ENCODE measurements at regions not wholly inside any gene's neighbourhood (a gene's known extent, or its start where the extent isn't known, plus 50 kb on each side); places are given as distances from the start of the nearest gene placed in this dataset.

DNA sequence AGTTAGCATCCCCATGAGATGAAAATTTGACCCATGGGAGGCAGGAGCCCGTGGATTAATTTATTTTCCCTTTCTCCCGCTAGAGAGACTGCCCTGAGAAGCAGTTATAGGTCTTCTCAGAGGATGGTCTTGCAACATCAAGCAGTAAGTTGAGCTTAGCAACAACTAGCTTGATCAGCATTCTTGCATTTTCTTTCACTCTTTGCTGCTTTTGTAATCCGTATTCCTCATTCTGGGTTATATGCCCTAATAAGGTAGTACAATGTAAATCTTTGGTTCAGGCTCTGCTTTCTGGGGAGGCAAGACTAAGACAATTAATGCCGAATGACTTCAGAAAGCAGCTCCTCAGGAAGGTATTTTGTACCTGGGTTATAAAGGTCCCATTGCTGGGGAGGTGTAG lies 146.8 kb downstream of the FZD1 start:
- TF ChIP-seq, protein P1, sequence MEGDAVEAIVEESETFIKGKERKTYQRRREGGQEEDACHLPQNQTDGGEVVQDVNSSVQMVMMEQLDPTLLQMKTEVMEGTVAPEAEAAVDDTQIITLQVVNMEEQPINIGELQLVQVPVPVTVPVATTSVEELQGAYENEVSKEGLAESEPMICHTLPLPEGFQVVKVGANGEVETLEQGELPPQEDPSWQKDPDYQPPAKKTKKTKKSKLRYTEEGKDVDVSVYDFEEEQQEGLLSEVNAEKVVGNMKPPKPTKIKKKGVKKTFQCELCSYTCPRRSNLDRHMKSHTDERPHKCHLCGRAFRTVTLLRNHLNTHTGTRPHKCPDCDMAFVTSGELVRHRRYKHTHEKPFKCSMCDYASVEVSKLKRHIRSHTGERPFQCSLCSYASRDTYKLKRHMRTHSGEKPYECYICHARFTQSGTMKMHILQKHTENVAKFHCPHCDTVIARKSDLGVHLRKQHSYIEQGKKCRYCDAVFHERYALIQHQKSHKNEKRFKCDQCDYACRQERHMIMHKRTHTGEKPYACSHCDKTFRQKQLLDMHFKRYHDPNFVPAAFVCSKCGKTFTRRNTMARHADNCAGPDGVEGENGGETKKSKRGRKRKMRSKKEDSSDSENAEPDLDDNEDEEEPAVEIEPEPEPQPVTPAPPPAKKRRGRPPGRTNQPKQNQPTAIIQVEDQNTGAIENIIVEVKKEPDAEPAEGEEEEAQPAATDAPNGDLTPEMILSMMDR (IDR thresholded peaks at IDR 0.05 in 2 of 3, conservative IDR thresholded peaks at IDR 0.05 in 1 of 3; ENCODE audit: control insufficient read depth in 2 of 3, extremely low read depth in 1 of 3, insufficient read depth in 1 of 3, low read depth in 3 of 3, low read length in 3 of 3) = no peak
- no peak for TF ChIP-seq YY1 (IDR thresholded peaks at IDR 0.05; ENCODE audit: low read depth, low read length)
- TF ChIP-seq YBX1 (IDR thresholded peaks at IDR 0.05) = no peak
- TF ChIP-seq TBL1XR1 (IDR thresholded peaks at IDR 0.05; ENCODE audit: low read depth, low read length) = no peak
- no peak for TF ChIP-seq ZNF217 (IDR thresholded peaks at IDR 0.05)
- TF ChIP-seq MXI1 (IDR thresholded peaks at IDR 0.05; ENCODE audit: low read depth, low read length) = no peak
- TF ChIP-seq, protein P2, sequence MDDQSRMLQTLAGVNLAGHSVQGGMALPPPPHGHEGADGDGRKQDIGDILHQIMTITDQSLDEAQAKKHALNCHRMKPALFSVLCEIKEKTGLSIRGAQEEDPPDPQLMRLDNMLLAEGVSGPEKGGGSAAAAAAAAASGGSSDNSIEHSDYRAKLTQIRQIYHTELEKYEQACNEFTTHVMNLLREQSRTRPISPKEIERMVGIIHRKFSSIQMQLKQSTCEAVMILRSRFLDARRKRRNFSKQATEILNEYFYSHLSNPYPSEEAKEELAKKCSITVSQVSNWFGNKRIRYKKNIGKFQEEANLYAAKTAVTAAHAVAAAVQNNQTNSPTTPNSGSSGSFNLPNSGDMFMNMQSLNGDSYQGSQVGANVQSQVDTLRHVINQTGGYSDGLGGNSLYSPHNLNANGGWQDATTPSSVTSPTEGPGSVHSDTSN (IDR thresholded peaks at IDR 0.05; ENCODE audit: insufficient replicate concordance, low read depth, low read length) = no peak
- no peak for TF ChIP-seq POLR2AphosphoS5 (IDR thresholded peaks at IDR 0.05; ENCODE audit: low read length)
- TF ChIP-seq KDM1A (IDR thresholded peaks at IDR 0.05; ENCODE audit: borderline replicate concordance) = no peak
- TF ChIP-seq SIN3A (IDR thresholded peaks at IDR 0.05; ENCODE audit: low read depth, low read length) = no peak
- no peak for TF ChIP-seq EZH2 (IDR thresholded peaks at IDR 0.05; ENCODE audit: borderline replicate concordance, control insufficient read depth, low read depth, low read length)
- TF ChIP-seq ATF7 (IDR thresholded peaks at IDR 0.05; ENCODE audit: low read depth) = no peak
